WI38 (cell line): ENCODE measurements at regions not wholly inside any gene's neighbourhood (a gene's known extent, or its start where the extent isn't known, plus 50 kb on each side); places are given as distances from the start of the nearest gene placed in this dataset.
A peak's percentile ranks its signal among the peaks of the same experiment; 100 is the strongest.

Experiments used
- H3K4me3 ChIP-seq: 2 replicates; pipeline ENCODE4 v1.5.1; 2011; ENCODE audit warnings: low read depth, mild to moderate bottlenecking, control low read depth, low read length
- CTCF ChIP-seq: IDR thresholded peaks from 2 replicates; pipeline ENCODE4 v1.5.1; 2012; ENCODE audit warnings: low read depth, mild to moderate bottlenecking, control low read depth, low read length

GRCh38 chr15:62914461-62915079, 128.0 kb upstream of the TPM1 start:
- no peak for TF ChIP-seq CTCF
- no peak overlapping the region for H3K4me3 ChIP-seq

GRCh38 chr15:62920682-62921502, 121.7 kb upstream of the TPM1 start:
- H3K4me3 ChIP-seq = no peak overlapping the region
- no peak for TF ChIP-seq CTCF

GRCh38 chr15:62922514-62922913, 120.0 kb upstream of the TPM1 start:
- TF ChIP-seq CTCF = no peak
- H3K4me3 ChIP-seq = no peak overlapping the region

GRCh38 chr15:62925875-62926274, 116.7 kb upstream of the TPM1 start:
- H3K4me3 ChIP-seq = no peak overlapping the region
- TF ChIP-seq CTCF = no peak

GRCh38 chr15:62927196-62927595, 115.4 kb upstream of the TPM1 start:
- no peak overlapping the region for H3K4me3 ChIP-seq
- no peak for TF ChIP-seq CTCF

- no peak for TF ChIP-seq CTCF
- no peak overlapping the region for H3K4me3 ChIP-seq
Measured at GRCh38 chr15:62927836-62928235, 114.7 kb upstream of the TPM1 start.

GRCh38 chr15:62928242-62928999, 114.1 kb upstream of the TPM1 start:
- peak; percentile 20; the same call in 1 of the 2 replicates for TF ChIP-seq CTCF
- no peak overlapping the region; the same call in 1 of the 2 replicates for H3K4me3 ChIP-seq
